ENCODE measurements at regions not wholly inside any gene's neighbourhood (a gene's known extent, or its start where the extent isn't known, plus 50 kb on each side); places are given as distances from the start of the nearest gene placed in this dataset.

DNA sequence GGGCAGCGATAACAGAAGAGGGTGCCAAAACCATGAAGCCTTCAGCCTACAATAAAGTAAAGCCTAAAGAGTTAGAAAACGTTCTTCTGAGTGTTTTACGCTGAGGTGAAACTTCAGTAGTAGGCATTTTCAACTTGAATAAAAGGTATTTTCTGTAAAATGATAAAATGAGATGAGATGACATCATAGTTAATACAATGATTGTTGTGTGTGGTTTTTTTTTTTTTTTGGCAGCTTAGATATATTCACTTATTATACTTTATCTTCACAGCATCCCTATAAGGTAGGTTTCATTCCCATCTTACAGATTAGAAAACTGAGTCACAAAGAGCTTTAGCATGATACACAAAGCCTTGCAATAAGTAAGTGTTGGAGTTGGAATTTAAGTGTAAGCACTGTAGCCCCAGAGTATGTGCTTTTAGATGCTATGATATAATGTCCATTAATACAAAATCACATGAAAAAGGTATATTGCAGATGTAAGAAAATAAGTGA lies 291.9 kb upstream of the GRM7 start:
- TF ChIP-seq GATA2 (IDR thresholded peaks at IDR 0.05; ENCODE audit: low read depth, low read length): no peak
- no peak for TF ChIP-seq GATA3 (IDR thresholded peaks at IDR 0.05; ENCODE audit: low read depth, low read length)
